Breast epithelium (tissue), 4 donors: ENCODE measurements at regions not wholly inside any gene's neighbourhood (a gene's known extent, or its start where the extent isn't known, plus 50 kb on each side); places are given as distances from the start of the nearest gene placed in this dataset.

Source experiments
- DNase-seq, 2 donors: peaks; one replicate each; pipeline ENCODE4 v3.0.0-alpha.2; 2019; ENCODE audit warnings: low spot score in 2 of 2
- H3K27ac ChIP-seq, 2 donors: fragments of 200-600 bp; sonication (generic) in 1 of 2; one replicate each; pipeline ENCODE4 v1.5.1; 2016 to 2019; ENCODE audit warnings: mild to moderate bottlenecking in 1 of 2
- H3K27me3 ChIP-seq, 2 donors: fragments of 200-600 bp; sonication (generic) in 1 of 2; one replicate each; pipeline versions ENCODE4 v1.5.1 to v1.6.0; 2017 to 2019; ENCODE audit warnings: control low read depth in 1 of 2, mild to moderate bottlenecking in 1 of 2
- H3K36me3 ChIP-seq: fragments of 200-600 bp; one replicate; pipeline ENCODE4 v1.5.1; 2019
- H3K4me1 ChIP-seq, 2 donors: fragments of 200-600 bp; sonication (generic); one replicate each; pipeline ENCODE4 v1.5.1; 2016 to 2019; ENCODE audit warnings: control low read depth in 1 of 2
- H3K4me3 ChIP-seq, 3 donors: fragments of 200-600 bp; sonication (generic); 1 replicate in 2 of 3; 2 replicates in 1 of 3; pipeline ENCODE4 v1.5.1; 2016 to 2019; ENCODE audit warnings: mild to moderate bottlenecking in 3 of 3, moderate library complexity in 2 of 3
- H3K9me3 ChIP-seq, 2 donors: fragments of 200-600 bp; sonication (generic) in 1 of 2; one replicate each; pipeline ENCODE4 v1.5.1; 2016 to 2019; ENCODE audit warnings: control low read depth in 1 of 2
- POLR2A ChIP-seq: fragments of 450-650 bp; IDR thresholded peaks from one replicate; pipeline ENCODE4 v1.6.1; 2016; ENCODE audit warnings: antibody characterized with exemption, mild to moderate bottlenecking, moderate library complexity
- POLR2AphosphoS5 ChIP-seq, 3 donors: sonication (generic); formaldehyde crosslinking; IDR thresholded peaks; one replicate each; pipeline ENCODE4 v1.6.1; 2017; ENCODE audit warnings: antibody characterized with exemption in 3 of 3
- intact Hi-C: fragments of 100-400 bp; cut with DNase I; formaldehyde crosslinking; loops from one replicate; pipeline ENCODE4 v1.15.1; 2023; ENCODE audit warnings: low total_unique reads
- TF ChIP-seq, protein P1 (sequence below), 3 donors: fragments of 450-650 bp; IDR thresholded peaks; one replicate each; pipeline ENCODE4 v1.5.1; 2016 to 2017; ENCODE audit warnings: antibody characterized with exemption in 3 of 3, mild to moderate bottlenecking in 3 of 3, moderate library complexity in 3 of 3

- DNase-seq: no peak
- intact Hi-C loops: no loop called here
- TF ChIP-seq POLR2A (no peak), POLR2AphosphoS5 (IDR thresholded peaks at IDR 0.05) (no peak)
- TF ChIP-seq, protein P1, sequence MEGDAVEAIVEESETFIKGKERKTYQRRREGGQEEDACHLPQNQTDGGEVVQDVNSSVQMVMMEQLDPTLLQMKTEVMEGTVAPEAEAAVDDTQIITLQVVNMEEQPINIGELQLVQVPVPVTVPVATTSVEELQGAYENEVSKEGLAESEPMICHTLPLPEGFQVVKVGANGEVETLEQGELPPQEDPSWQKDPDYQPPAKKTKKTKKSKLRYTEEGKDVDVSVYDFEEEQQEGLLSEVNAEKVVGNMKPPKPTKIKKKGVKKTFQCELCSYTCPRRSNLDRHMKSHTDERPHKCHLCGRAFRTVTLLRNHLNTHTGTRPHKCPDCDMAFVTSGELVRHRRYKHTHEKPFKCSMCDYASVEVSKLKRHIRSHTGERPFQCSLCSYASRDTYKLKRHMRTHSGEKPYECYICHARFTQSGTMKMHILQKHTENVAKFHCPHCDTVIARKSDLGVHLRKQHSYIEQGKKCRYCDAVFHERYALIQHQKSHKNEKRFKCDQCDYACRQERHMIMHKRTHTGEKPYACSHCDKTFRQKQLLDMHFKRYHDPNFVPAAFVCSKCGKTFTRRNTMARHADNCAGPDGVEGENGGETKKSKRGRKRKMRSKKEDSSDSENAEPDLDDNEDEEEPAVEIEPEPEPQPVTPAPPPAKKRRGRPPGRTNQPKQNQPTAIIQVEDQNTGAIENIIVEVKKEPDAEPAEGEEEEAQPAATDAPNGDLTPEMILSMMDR (IDR thresholded peaks at IDR 0.05): no peak
- no peak overlapping the region for H3K27ac ChIP-seq
- no peaks in the 10 kb centered on the region for H3K27me3 ChIP-seq
- no peaks in the 10 kb centered on the region for H3K4me1 ChIP-seq
- no peaks in the 10 kb centered on the region for H3K9me3 ChIP-seq
- no peaks in the 10 kb centered on the region for H3K36me3 ChIP-seq
- H3K4me3 ChIP-seq: no peak overlapping the region
These were observed 405.5 kb downstream of the ARHGEF28 start for GRCh38 chr5:74031536-74031935.

- Histone ChIP-seq H3K4me1 (no peaks in the 10 kb centered on the region), H3K4me3 (no peak overlapping the region), H3K27me3 (no peaks in the 10 kb centered on the region), H3K27ac (no peak overlapping the region), H3K36me3 (no peaks in the 10 kb centered on the region), H3K9me3 (no peaks in the 10 kb centered on the region)
- no peak for TF ChIP-seq POLR2AphosphoS5 (IDR thresholded peaks at IDR 0.05)
- intact Hi-C loops: no loop called here
- no peak for DNase-seq
These were observed 404.8 kb downstream of the ARHGEF28 start for GRCh38 chr5:74030821-74031220.

- H3K27ac ChIP-seq: no peak overlapping the region
- H3K27me3 ChIP-seq: no peaks in the 10 kb centered on the region
- H3K4me1 ChIP-seq: no peaks in the 10 kb centered on the region
- no peak for DNase-seq
- TF ChIP-seq POLR2AphosphoS5 (IDR thresholded peaks at IDR 0.05) (no peak), POLR2A (no peak)
- TF ChIP-seq, protein P1 (IDR thresholded peaks at IDR 0.05): no peak
- intact Hi-C loops: no loop called here
- H3K36me3 ChIP-seq: no peaks in the 10 kb centered on the region
- H3K4me3 ChIP-seq: no peak overlapping the region
- H3K9me3 ChIP-seq: no peaks in the 10 kb centered on the region
These were observed 404.4 kb downstream of the ARHGEF28 start for GRCh38 chr5:74030371-74030770.

- no peaks in the 10 kb centered on the region for H3K4me1 ChIP-seq
- H3K36me3 ChIP-seq: no peaks in the 10 kb centered on the region
- H3K9me3 ChIP-seq: no peaks in the 10 kb centered on the region
- intact Hi-C loops: no loop called here
- H3K27me3 ChIP-seq: no peaks in the 10 kb centered on the region
- TF ChIP-seq POLR2AphosphoS5 (IDR thresholded peaks at IDR 0.05) (no peak), POLR2A (no peak)
- TF ChIP-seq, protein P1 (IDR thresholded peaks at IDR 0.05): no peak
- H3K27ac ChIP-seq: no peak overlapping the region
- no peak for DNase-seq
- no peak overlapping the region for H3K4me3 ChIP-seq
These were observed 403.0 kb downstream of the ARHGEF28 start for GRCh38 chr5:74028976-74029375.

DNA sequence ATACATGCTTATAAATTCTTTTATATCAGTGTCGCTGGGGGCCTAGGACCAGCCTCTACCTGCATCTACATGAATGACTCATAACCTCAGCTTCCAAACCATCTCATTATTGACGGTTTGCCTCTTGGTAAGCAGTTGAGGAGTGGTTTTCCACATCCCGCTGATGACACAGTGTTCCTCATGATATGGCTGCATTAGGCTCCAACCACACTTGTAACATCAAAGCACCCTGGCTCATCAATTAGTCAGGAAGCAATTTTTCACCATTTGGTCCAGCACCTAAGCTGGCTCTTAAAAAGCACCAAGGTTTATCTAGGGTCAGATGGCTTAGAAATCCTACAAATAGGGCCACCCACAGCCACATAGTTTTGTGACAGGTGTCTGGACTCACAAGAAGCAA, 402.4 kb downstream of the ARHGEF28 start:
- no peak overlapping the region for H3K27ac ChIP-seq
- no peaks in the 10 kb centered on the region for H3K36me3 ChIP-seq
- no peaks in the 10 kb centered on the region for H3K9me3 ChIP-seq
- no peak for DNase-seq
- no peak overlapping the region for H3K4me3 ChIP-seq
- TF ChIP-seq POLR2A (no peak), POLR2AphosphoS5 (IDR thresholded peaks at IDR 0.05) (no peak)
- TF ChIP-seq, protein P1 (IDR thresholded peaks at IDR 0.05): no peak
- no peaks in the 10 kb centered on the region for H3K4me1 ChIP-seq
- intact Hi-C loops: no loop called here
- H3K27me3 ChIP-seq: no peaks in the 10 kb centered on the region

DNA sequence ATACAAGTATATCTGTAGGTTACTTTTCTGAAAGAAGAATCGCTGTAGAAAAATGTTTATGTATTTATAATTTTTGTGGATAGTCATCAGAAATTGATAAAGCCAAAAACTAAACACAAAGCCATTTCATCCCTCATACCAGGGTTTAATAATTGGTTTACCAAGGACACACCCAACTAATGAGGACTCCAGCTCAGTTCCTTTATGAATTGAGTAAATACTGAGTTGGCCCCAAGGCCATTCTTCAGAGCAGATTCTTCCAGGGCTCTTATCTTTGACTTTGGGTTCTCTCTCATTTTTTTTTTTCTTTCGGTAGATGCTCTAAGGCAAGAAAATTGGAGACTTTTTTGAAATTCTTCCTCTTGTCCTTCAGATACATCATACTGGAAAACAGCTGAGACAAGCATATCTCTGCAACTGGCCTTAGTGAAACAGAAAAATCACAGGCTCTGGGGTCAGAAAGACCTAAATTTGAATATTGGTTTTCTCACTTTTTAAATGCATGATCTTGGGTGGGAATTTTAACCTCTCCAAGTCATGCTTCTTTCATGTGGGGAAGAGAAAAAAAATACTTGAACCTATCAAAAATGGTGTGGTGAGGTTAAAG, 401.8 kb downstream of the ARHGEF28 start:
- TF ChIP-seq POLR2A (no peak), POLR2AphosphoS5 (IDR thresholded peaks at IDR 0.05) (no peak)
- TF ChIP-seq, protein P1 (IDR thresholded peaks at IDR 0.05): no peak
- Histone ChIP-seq H3K9me3 (no peaks in the 10 kb centered on the region), H3K27me3 (no peaks in the 10 kb centered on the region), H3K27ac (no peak overlapping the region), H3K36me3 (no peaks in the 10 kb centered on the region), H3K4me3 (no peak overlapping the region), H3K4me1 (no peaks in the 10 kb centered on the region)
- intact Hi-C loops: no loop called here
- no peak for DNase-seq
